Hepatocyte (in vitro differentiated cells): ENCODE measurements at regions not wholly inside any gene's neighbourhood (a gene's known extent, or its start where the extent isn't known, plus 50 kb on each side); places are given as distances from the start of the nearest gene placed in this dataset.
A peak's percentile ranks its signal among the peaks of the same experiment; 100 is the strongest.
"Not testable (repeated sequence)": the region's sequence is repeated elsewhere in the genome, so short reads cannot be mapped to it uniquely, and the experiment has no call there.

Experiments used
- DNase-seq: peaks from one replicate; pipeline ENCODE4 v3.0.0-alpha.2; 2016; ENCODE audit warnings: low spot score
- H2AFZ ChIP-seq: fragments of 200-600 bp; sonication (generic); 2 replicates; pipeline ENCODE4 v1.6.0; 2016; ENCODE audit warnings: antibody characterized with exemption, mild to moderate bottlenecking
- H3K27ac ChIP-seq: fragments of 200-600 bp; sonication (generic); 2 replicates; pipeline ENCODE4 v1.5.1; 2016; ENCODE audit warnings: mild to moderate bottlenecking
- H3K27me3 ChIP-seq: fragments of 200-600 bp; sonication (generic); 2 replicates; pipeline ENCODE4 v1.6.1; 2016
- H3K36me3 ChIP-seq: fragments of 200-600 bp; sonication (generic); replicated peaks from 2 replicates; pipeline ENCODE4 v1.5.1; 2016; ENCODE audit warnings: low read depth; ENCODE audit not compliant: insufficient read depth
- H3K4me1 ChIP-seq: fragments of 200-600 bp; sonication (generic); 2 replicates; pipeline ENCODE4 v1.5.1; 2016; ENCODE audit warnings: mild to moderate bottlenecking, moderate library complexity; ENCODE audit not compliant: insufficient read depth
- H3K4me2 ChIP-seq: fragments of 200-600 bp; sonication (generic); 2 replicates; pipeline ENCODE4 v1.6.0; 2016
- H3K4me3 ChIP-seq: fragments of 200-600 bp; sonication (generic); 2 replicates; pipeline ENCODE4 v1.5.1; 2016; ENCODE audit warnings: mild to moderate bottlenecking
- H3K79me2 ChIP-seq: fragments of 200-600 bp; sonication (generic); 2 replicates; pipeline ENCODE4 v1.6.0; 2017; ENCODE audit warnings: mild to moderate bottlenecking
- H3K9me2 ChIP-seq: fragments of 200-600 bp; sonication (generic); replicated peaks from 2 replicates; pipeline ENCODE4 v1.6.0; 2017; ENCODE audit warnings: mild to moderate bottlenecking; ENCODE audit not compliant: insufficient read depth
- H3K9me3 ChIP-seq: fragments of 200-600 bp; sonication (generic); 2 replicates; pipeline ENCODE4 v1.5.1; 2016; ENCODE audit warnings: low read depth, mild to moderate bottlenecking
- H4K20me1 ChIP-seq: fragments of 200-600 bp; sonication (generic); 2 replicates; pipeline ENCODE4 v1.6.0; 2016; ENCODE audit warnings: mild to moderate bottlenecking; ENCODE audit not compliant: insufficient read depth, poor library complexity, severe bottlenecking
- CTCF ChIP-seq: fragments of 200-600 bp; sonication (generic); IDR thresholded peaks from 2 replicates; pipeline ENCODE4 v1.5.1; 2016; ENCODE audit warnings: antibody characterized with exemption, mild to moderate bottlenecking; ENCODE audit not compliant: poor library complexity
- EZH2 ChIP-seq: fragments of 200-600 bp; sonication (generic); IDR thresholded peaks from 2 replicates; pipeline ENCODE4 v1.6.1; 2016; ENCODE audit warnings: antibody characterized with exemption, mild to moderate bottlenecking, borderline replicate concordance
- EZH2phosphoT487 ChIP-seq: fragments of 200-600 bp; sonication (generic); IDR thresholded peaks from one replicate; pipeline ENCODE4 v1.6.1; 2018; ENCODE audit warnings: antibody characterized with exemption, mild to moderate bottlenecking, low read depth, moderate library complexity; ENCODE audit not compliant: unreplicated experiment, severe bottlenecking
- WGBS: methylation state at CpG from one replicate; pipeline ENCODE4 v1.1.6; 2016; ENCODE audit warnings: low lambda C conversion rate; ENCODE audit errors: missing lambda C conversion rate; 5-methylcytosine and 5-hydroxymethylcytosine counted together

GRCh38 chr14:103192246-103192840 is 69.1 kb downstream of the TNFAIP2 start:
- no peak overlapping the region for H3K4me3 ChIP-seq
- H4K20me1 ChIP-seq = no peaks in the 10 kb centered on the region
- no peaks in the 10 kb centered on the region for H3K36me3 ChIP-seq
- no peak for TF ChIP-seq EZH2
- 92% methylated on average over 7 of the region's 7 CpGs for WGBS
- no peak overlapping the region for H2AFZ ChIP-seq
- peaks cover 22% of the 10 kb centered on the region for H3K4me1 ChIP-seq
- no peak overlapping the region for H3K4me2 ChIP-seq
- H3K27me3 ChIP-seq = no peaks in the 10 kb centered on the region
- H3K9me2 ChIP-seq = no peaks in the 10 kb centered on the region
- no peak for DNase-seq
- H3K79me2 ChIP-seq = no peaks in the 10 kb centered on the region
- no peaks in the 10 kb centered on the region for H3K9me3 ChIP-seq
- peak overlapping the region; percentile 87 for H3K27ac ChIP-seq

DNA sequence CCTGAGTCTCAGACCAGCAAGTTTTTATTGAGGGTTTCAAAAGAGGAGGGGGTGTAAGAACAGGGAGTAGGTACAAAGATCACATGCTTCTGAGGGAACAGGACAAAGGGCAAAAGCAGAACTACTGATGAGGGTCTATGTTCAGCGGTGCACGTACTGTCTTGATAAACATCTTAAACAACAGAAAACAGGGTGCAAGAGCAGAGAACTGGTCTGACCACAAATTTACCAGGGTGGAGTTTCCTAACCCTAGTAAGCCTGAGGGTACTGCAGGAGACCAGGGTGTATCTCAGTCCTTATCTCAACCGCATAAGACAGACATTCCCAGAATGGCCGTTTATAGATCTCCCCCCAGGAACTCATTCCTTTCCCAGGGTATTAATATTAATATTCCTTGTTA is 69.6 kb downstream of the TNFAIP2 start:
- H3K9me3 ChIP-seq, H3K4me3 ChIP-seq, DNase-seq, H4K20me1 ChIP-seq, H2AFZ ChIP-seq, H3K9me2 ChIP-seq, H3K4me2 ChIP-seq, H3K36me3 ChIP-seq, H3K27me3 ChIP-seq, H3K79me2 ChIP-seq: not testable (repeated sequence)
- Histone ChIP-seq H3K4me1 (peaks cover 17% of the 10 kb centered on the region), H3K27ac (peak overlapping the region; percentile 12)
- WGBS = 65% methylated on average over 4 of the region's 4 CpGs

DNA sequence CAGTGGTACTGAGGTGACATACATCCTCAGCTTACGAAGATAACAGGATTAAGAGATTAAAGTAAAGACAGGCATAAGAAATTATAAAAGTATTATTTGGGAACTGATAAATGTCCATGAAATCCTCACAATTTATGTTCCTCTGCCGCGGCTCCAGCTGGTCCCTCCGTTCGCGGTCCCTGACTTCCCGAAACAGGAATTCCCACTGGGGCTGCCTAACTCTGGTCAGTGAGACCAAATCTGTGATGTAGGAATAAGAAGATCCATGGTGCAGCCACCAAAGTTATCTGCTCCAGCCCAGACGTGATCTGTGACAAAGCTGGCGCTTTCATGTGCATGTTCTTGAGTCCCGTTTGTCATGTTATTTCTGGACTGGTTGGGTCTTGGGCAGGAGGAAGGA is 70.2 kb downstream of the TNFAIP2 start:
- H4K20me1 ChIP-seq, H3K4me2 ChIP-seq, H3K27me3 ChIP-seq, H3K4me3 ChIP-seq, H3K9me2 ChIP-seq, DNase-seq, H3K27ac ChIP-seq, H3K9me3 ChIP-seq, H3K79me2 ChIP-seq, H2AFZ ChIP-seq, H3K36me3 ChIP-seq: not testable (repeated sequence)
- 94% methylated on average over 10 of the region's 10 CpGs for WGBS
- peaks cover 17% of the 10 kb centered on the region for H3K4me1 ChIP-seq

- H3K27me3 ChIP-seq = no peaks in the 10 kb centered on the region
- no peak overlapping the region for H2AFZ ChIP-seq
- H3K9me2 ChIP-seq = no peaks in the 10 kb centered on the region
- no peaks in the 10 kb centered on the region for H4K20me1 ChIP-seq
- no peak for DNase-seq
- whole genome bisulfite sequencing = 89% methylated on average over 16 of the region's 16 CpGs
- no peak overlapping the region for H3K4me3 ChIP-seq
- TF ChIP-seq EZH2phosphoT487 (no peak), CTCF (no peak), EZH2 (no peak)
- no peaks in the 10 kb centered on the region for H3K9me3 ChIP-seq
- no peaks in the 10 kb centered on the region for H3K36me3 ChIP-seq
- H3K27ac ChIP-seq = no peak overlapping the region
- H3K4me1 ChIP-seq = peaks cover 13% of the 10 kb centered on the region
- H3K79me2 ChIP-seq = no peaks in the 10 kb centered on the region
- no peak overlapping the region for H3K4me2 ChIP-seq
Observed at GRCh38 chr14:103194256-103195045, 71.2 kb downstream of the TNFAIP2 start.
